IMR-90 (cell line): ENCODE measurements at regions not wholly inside any gene's neighbourhood (a gene's known extent, or its start where the extent isn't known, plus 50 kb on each side); places are given as distances from the start of the nearest gene placed in this dataset.

Experiments used
- ATAC-seq: fragments of 200-7000 bp; cut with Tn5 transposase; 2 replicates; pipeline ENCODE4 v1.9.1; 2020; ENCODE audit warnings: low read depth, mild to moderate bottlenecking, moderate library complexity
- BruUV-seq: library from RNA; stranded (reverse); fragments of 400-500 nt; replicated peaks from 2 replicates; lab custom pipeline; 2021; lab: Mats Ljungman, UMichigan
- CTCF ChIA-PET: fragments of 300-600 bp; formaldehyde crosslinking; extraction: SDS; loops from one replicate; lab custom pipeline; 2021; ENCODE audit warnings: antibody characterized with exemption; lab: Yijun Ruan, JAX
- POLR2A ChIA-PET: fragments of 300-600 bp; sonication (Branson Sonifier 250); formaldehyde crosslinking; loops from one replicate; lab custom pipeline; 2022; ENCODE audit warnings: antibody characterized with exemption; ENCODE audit not compliant: unreplicated experiment; lab: Charles Lee
- DNase-seq: peaks from one replicate; pipeline ENCODE4 v3.0.0; 2013
- H2AFZ ChIP-seq: replicated peaks from 2 replicates; pipeline ENCODE3; 2013; ENCODE audit warnings: low read length, mild to moderate bottlenecking; ENCODE audit not compliant: poor library complexity
- H2AK5ac ChIP-seq: 2 replicates; pipeline ENCODE4 v1.6.1; 2013; ENCODE audit warnings: low read depth, low read length, inconsistent platforms
- H2AK9ac ChIP-seq: replicated peaks from 2 replicates; pipeline ENCODE3; 2013; ENCODE audit warnings: mild to moderate bottlenecking, low read depth, low read length, moderate library complexity; ENCODE audit not compliant: poor library complexity
- H2BK120ac ChIP-seq: 2 replicates; pipeline ENCODE4 v1.6.1; 2013; ENCODE audit warnings: low read depth, low read length, inconsistent platforms
- H2BK15ac ChIP-seq: 3 replicates; pipeline ENCODE4 v1.6.1; 2013; ENCODE audit warnings: low read depth, low read length, inconsistent platforms
- H2BK20ac ChIP-seq: 2 replicates; pipeline ENCODE4 v1.6.1; 2013; ENCODE audit warnings: low read depth, mild to moderate bottlenecking, inconsistent platforms, low read length, moderate library complexity
- H2BK5ac ChIP-seq: 2 replicates; pipeline ENCODE4 v1.6.1; 2013; ENCODE audit warnings: mild to moderate bottlenecking, low read depth, low read length, inconsistent platforms; ENCODE audit not compliant: poor library complexity, severe bottlenecking
- H3K14ac ChIP-seq: replicated peaks from 2 replicates; pipeline ENCODE4 v1.6.1; 2013; ENCODE audit warnings: low read depth, low read length, inconsistent platforms
- H3K18ac ChIP-seq: 2 replicates; pipeline ENCODE4 v1.6.1; 2013; ENCODE audit warnings: low read depth, low read length, control low read depth
- H3K23ac ChIP-seq: 2 replicates; pipeline ENCODE4 v1.6.1; 2013; ENCODE audit warnings: low read depth, low read length, inconsistent platforms
- H3K27ac ChIP-seq: 2 replicates; pipeline ENCODE4 v1.5.1; 2013; ENCODE audit warnings: mild to moderate bottlenecking, control low read depth, low read length; ENCODE audit not compliant: insufficient read depth
- H3K27me3 ChIP-seq: 2 replicates; pipeline ENCODE4 v1.6.1; 2013; ENCODE audit warnings: low read length; ENCODE audit not compliant: control insufficient read depth, insufficient read depth
- H3K36me3 ChIP-seq: 2 replicates; pipeline ENCODE4 v1.6.1; 2013; ENCODE audit warnings: low read length, mixed read lengths; ENCODE audit not compliant: control insufficient read depth, insufficient read depth
- H3K4ac ChIP-seq: 2 replicates; pipeline ENCODE4 v1.6.1; 2013; ENCODE audit warnings: low read depth, low read length, inconsistent platforms
- H3K4me1 ChIP-seq: 2 replicates; pipeline ENCODE4 v1.6.1; 2013; ENCODE audit warnings: low read length, mixed read lengths; ENCODE audit not compliant: control insufficient read depth, insufficient read depth
- H3K4me2 ChIP-seq: 2 replicates; pipeline ENCODE4 v1.6.1; 2013; ENCODE audit warnings: low read depth, mild to moderate bottlenecking, control low read depth, low read length, moderate library complexity
- H3K4me3 ChIP-seq: 2 replicates; pipeline ENCODE4 v1.5.1; 2013; ENCODE audit warnings: low read depth, mild to moderate bottlenecking, control low read depth, low read length, moderate library complexity; ENCODE audit not compliant: insufficient read depth
- H3K56ac ChIP-seq: 2 replicates; pipeline ENCODE4 v1.6.1; 2013; ENCODE audit warnings: low read length, inconsistent platforms; ENCODE audit not compliant: insufficient read depth; ENCODE audit errors: extremely low read depth
- H3K79me1 ChIP-seq, 2 experiments: 2 replicates each; pipeline ENCODE4 v1.6.1; 2013; ENCODE audit warnings: low read length in 2 of 2, inconsistent platforms in 1 of 2, low read depth in 1 of 2
- H3K9ac ChIP-seq: 2 replicates; pipeline ENCODE4 v1.6.1; 2013; ENCODE audit warnings: low read depth, low read length, control low read depth
- H3K9me1 ChIP-seq: 2 replicates; pipeline ENCODE4 v1.6.1; 2013; ENCODE audit warnings: low read length, inconsistent platforms; ENCODE audit not compliant: insufficient read depth
- H3K9me3 ChIP-seq: 2 replicates; pipeline ENCODE4 v1.6.1; 2013; ENCODE audit warnings: low read length; ENCODE audit not compliant: control insufficient read depth, insufficient read depth
- H4K20me1 ChIP-seq: 2 replicates; pipeline ENCODE4 v1.6.1; 2013; ENCODE audit warnings: low read length, inconsistent platforms; ENCODE audit not compliant: insufficient read depth
- H4K5ac ChIP-seq: 2 replicates; pipeline ENCODE4 v1.6.1; 2013; ENCODE audit warnings: mild to moderate bottlenecking, low read depth, low read length, control low read depth
- H4K8ac ChIP-seq, 2 experiments: 2 replicates each; pipeline ENCODE4 v1.6.1; 2013; ENCODE audit warnings: low read depth in 2 of 2, low read length in 2 of 2, control low read depth in 1 of 2, inconsistent platforms in 1 of 2
- H4K91ac ChIP-seq: 2 replicates; pipeline ENCODE4 v1.6.1; 2013; ENCODE audit warnings: low read depth, low read length, inconsistent platforms; ENCODE audit not compliant: insufficient read depth
- NFE2L2 ChIP-seq: fragments of 150-350 bp; IDR thresholded peaks from 2 replicates; pipeline ENCODE4 v1.6.1; 2016; ENCODE audit warnings: low read depth, mild to moderate bottlenecking, low read length
- WGBS, 2 experiments: methylation state at CpG; one replicate each; pipeline versions ENCODE4 v1.1.5 to v1.1.7; 2013; ENCODE audit warnings: missing lambda C conversion rate in 2 of 2; ENCODE audit not compliant: insufficient read length in 1 of 2; ENCODE audit errors: extremely low coverage in 2 of 2; 5-methylcytosine and 5-hydroxymethylcytosine counted together
- dilution Hi-C: fragments of 300-500 bp; cut with HindIII; formaldehyde crosslinking; loops from one replicate; pipeline ENCODE4 v1.14.3; 2018; ENCODE audit warnings: low sequenced_read_pairs; ENCODE audit not compliant: unreplicated experiment
- in situ Hi-C: fragments of 300-500 bp; cut with MboI; formaldehyde crosslinking; loops from 3 replicates; pipeline ENCODE4 v1.14.3; 2019; ENCODE audit warnings: low sequenced_read_pairs, inconsistent platforms, mixed read lengths
- intact Hi-C: fragments of 100-400 bp; cut with micrococcal nuclease; formaldehyde crosslinking; loops from 2 replicates; pipeline ENCODE4 v1.10.0; 2022
- TF ChIP-seq, protein P1 (sequence below): fragments of 150-350 bp; IDR thresholded peaks from 2 replicates; pipeline ENCODE4 v1.6.1; 2016; ENCODE audit warnings: low read depth, mild to moderate bottlenecking, low read length, moderate library complexity, borderline replicate concordance

GRCh38 chr17:74134991-74135390, 68.5 kb upstream of the RPL38 start:
- POLR2A ChIA-PET, result no interaction called here
- intact Hi-C loops, result no loop called here

More at GRCh38 chr17:74134991-74135390, 68.5 kb upstream of the RPL38 start:
- no peak overlapping the region for H4K8ac ChIP-seq
- H4K91ac ChIP-seq, result no peak overlapping the region
- no peak overlapping the region for H3K9ac ChIP-seq
- no CpG with 5 or more reads among the region's 1 CpG for WGBS, 2 experiments
- no peak overlapping the region for H4K5ac ChIP-seq
- dilution Hi-C loops, result no loop called here
- H3K27me3 ChIP-seq, result no peaks in the 10 kb centered on the region
- in situ Hi-C loops, result no loop called here
- H3K4ac ChIP-seq, result no peak overlapping the region
- no peaks in the 10 kb centered on the region for H3K36me3 ChIP-seq
- H2AK9ac ChIP-seq, result no peak overlapping the region
- H2AK5ac ChIP-seq, result no peak overlapping the region
- H2BK20ac ChIP-seq, result no peak overlapping the region
- H3K9me3 ChIP-seq, result peaks cover 21% of the 10 kb centered on the region
- no peak overlapping the region for H2AFZ ChIP-seq
- no peaks in the 10 kb centered on the region for H4K20me1 ChIP-seq
- H3K27ac ChIP-seq, result no peak overlapping the region
- no peak for DNase-seq
- H3K14ac ChIP-seq, result no peak overlapping the region
- TF ChIP-seq NFE2L2, result no peak
- TF ChIP-seq, protein P1, sequence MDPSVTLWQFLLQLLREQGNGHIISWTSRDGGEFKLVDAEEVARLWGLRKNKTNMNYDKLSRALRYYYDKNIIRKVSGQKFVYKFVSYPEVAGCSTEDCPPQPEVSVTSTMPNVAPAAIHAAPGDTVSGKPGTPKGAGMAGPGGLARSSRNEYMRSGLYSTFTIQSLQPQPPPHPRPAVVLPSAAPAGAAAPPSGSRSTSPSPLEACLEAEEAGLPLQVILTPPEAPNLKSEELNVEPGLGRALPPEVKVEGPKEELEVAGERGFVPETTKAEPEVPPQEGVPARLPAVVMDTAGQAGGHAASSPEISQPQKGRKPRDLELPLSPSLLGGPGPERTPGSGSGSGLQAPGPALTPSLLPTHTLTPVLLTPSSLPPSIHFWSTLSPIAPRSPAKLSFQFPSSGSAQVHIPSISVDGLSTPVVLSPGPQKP, result no peak
- no peak overlapping the region for H3K18ac ChIP-seq
- no peak overlapping the region for H3K56ac ChIP-seq
- no peaks in the 10 kb centered on the region for H3K79me1 ChIP-seq
- H2BK15ac ChIP-seq, result no peak overlapping the region
- no peak overlapping the region for H2BK5ac ChIP-seq
- no peak overlapping the region for H3K4me3 ChIP-seq
- H3K23ac ChIP-seq, result no peak overlapping the region
- no peak for ATAC-seq
- no peaks in the 10 kb centered on the region for H3K4me1 ChIP-seq
- CTCF ChIA-PET, result interaction anchor here (0.6 kb wide), 1 partner anchor 8 kb away, joined by 6 read pairs; no protein-coding TSS in a partner anchor
- no peak overlapping the region for H3K4me2 ChIP-seq
- no TSS peak for BruUV-seq
- H2BK120ac ChIP-seq, result no peak overlapping the region
- no peaks in the 10 kb centered on the region for H3K9me1 ChIP-seq
